ENCODE measurements at regions not wholly inside any gene's neighbourhood (a gene's known extent, or its start where the extent isn't known, plus 50 kb on each side); places are given as distances from the start of the nearest gene placed in this dataset.

- DNase-seq (ENCODE audit: low read depth) = peak; percentile 88
Observed at GRCh38 chr2:150624001-150624401, 136.5 kb upstream of the RND3 start.

DNA sequence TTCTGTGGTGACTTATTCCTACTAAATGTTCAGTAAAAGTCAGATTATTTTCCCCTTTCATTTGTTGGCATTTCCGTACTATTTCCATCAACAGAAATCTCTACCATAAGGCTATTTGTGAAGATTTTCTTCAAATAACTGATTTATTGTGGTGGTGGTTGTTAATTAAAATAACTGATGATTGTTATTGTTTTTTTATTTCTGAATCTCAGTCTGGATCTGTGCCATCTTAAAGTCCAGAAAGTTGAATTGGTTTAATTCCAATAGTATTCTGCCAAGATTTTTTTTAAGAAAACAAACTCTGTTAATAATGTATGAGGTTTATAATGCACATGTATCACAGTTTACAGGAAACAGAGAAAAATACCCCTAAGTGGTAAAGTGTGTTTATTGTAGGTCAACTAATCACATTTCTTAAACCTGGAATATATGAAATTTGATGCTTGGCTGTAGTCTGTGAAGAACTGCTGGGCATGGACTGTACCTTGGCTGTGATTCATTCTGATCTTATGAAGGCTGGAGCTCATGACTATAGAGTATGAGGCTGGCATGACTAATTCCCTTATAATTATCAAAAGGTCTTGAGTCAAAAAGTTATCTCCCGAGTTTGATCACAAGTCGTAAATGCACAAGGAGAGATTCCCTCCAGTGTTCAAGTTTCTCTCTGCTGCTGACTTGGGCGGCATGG, 134.2 kb upstream of the RND3 start:
- DNase-seq (ENCODE audit: low read depth) = peak; percentile 66

- DNase-seq (ENCODE audit: low read depth) = no peak
Observed at GRCh38 chr2:150620855-150621254, 133.4 kb upstream of the RND3 start.

DNA sequence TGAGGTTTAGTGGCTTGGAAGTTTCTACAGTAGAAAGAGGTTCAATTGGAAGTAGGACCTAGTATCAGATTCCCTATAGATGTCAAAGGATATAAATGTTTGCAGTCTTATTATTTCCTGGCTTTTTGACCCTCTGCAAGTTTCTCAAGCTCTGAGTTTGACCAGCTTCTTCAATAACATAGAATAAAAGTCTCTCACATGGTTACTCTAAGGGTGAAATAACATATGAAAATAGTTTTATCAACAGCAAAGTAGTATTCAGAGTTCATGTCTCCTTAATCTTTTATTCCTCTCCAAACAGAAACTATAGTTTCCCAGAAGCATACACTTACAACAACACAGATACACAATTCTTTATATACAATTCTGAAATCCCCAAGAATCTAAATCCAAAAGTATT, 132.9 kb upstream of the RND3 start:
- DNase-seq (ENCODE audit: low read depth) = no peak

DNA sequence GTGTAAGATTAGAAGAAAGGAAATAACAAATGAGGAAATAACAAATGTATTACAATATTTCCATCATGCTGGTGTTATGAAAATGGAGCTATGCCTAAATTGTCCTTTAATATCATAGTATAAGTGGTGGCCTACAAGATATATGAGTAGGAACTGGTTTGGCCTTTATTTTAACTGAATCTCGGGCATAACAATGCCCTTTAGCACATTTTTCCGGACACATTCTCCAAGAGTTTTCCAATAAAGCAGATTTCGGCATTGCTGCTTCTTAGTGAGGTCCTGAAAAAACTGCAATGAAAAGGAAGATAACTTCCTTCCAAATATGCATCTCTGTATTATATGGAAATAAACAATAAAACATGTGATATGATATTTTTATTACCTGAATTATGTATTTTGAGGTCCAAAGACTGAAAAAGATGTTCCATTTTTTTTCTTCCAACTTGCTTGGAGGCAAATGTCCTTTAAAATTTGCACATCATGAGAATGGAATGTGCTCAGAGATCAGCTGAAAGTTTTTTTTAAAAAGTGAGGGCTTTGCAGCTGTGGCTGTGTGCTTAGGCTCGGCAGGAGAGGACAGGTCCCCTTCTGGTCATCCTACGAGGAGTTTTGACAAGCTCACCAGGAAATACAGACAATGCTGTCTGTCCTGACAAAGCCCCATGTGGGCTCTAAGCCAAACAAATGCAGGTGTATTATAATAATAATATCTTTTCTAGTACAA, 132.3 kb upstream of the RND3 start:
- DNase-seq (ENCODE audit: low read depth) = peak; percentile 86

DNA sequence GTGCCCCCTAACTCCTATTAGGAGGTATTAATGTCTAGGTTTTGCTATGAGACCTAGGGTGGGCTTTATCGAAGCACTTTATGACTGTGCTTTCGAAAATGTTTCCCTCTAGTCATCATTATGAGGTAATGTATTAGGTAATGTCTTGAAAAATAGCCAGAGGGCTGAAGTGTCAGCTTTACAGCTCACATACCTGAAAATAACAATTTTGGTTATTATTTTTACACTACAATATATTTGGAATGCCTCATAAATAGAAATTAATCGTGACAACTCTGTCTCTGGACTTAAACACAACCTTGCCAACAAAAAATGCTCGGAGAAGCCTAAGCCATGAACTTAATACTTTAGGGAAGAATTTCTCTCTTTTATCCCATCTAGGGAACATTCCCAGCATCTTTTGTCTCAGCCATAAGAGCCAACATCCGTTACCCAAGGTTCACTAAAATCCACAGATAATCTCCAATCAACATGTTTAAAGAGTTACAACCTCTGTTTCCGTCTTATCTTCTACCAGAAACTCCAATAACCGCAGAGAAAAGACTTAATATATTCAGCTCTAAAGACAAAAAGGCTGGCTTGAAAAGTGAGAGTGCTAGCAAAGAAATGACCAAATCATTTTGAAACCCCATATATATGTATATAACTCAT, 130.9 kb upstream of the RND3 start:
- no peak for DNase-seq (ENCODE audit: low read depth)

DNA sequence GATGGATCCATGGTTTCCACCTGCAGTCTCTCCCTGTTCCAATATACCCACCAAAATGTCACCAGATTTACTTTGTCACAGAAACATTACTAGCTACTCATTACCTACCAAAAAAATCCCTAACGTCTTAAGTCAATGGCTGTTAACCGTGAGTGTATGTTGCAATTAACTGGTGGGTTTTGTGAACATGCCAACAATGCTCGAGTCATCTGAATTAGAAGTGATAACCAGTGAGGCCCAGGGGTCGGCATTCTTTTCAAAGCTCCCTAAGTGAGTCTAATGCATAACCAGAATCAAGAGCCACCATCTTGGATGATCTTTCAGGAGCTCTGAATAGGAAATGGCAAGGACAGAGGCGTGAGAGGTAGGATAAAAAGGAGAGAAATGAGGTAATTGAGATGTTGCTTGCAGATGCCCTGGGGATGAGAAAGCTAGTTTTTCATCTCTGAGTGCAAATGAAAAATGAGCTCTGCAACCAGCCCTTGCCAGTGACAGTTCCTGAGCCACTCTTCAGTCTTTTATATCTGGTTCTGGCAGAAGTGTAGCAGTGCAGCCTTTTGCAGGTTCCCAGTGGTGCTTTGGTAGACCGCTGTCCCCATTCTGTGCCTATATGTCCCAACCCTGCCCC, 130.0 kb upstream of the RND3 start:
- DNase-seq (ENCODE audit: low read depth) = no peak

DNA sequence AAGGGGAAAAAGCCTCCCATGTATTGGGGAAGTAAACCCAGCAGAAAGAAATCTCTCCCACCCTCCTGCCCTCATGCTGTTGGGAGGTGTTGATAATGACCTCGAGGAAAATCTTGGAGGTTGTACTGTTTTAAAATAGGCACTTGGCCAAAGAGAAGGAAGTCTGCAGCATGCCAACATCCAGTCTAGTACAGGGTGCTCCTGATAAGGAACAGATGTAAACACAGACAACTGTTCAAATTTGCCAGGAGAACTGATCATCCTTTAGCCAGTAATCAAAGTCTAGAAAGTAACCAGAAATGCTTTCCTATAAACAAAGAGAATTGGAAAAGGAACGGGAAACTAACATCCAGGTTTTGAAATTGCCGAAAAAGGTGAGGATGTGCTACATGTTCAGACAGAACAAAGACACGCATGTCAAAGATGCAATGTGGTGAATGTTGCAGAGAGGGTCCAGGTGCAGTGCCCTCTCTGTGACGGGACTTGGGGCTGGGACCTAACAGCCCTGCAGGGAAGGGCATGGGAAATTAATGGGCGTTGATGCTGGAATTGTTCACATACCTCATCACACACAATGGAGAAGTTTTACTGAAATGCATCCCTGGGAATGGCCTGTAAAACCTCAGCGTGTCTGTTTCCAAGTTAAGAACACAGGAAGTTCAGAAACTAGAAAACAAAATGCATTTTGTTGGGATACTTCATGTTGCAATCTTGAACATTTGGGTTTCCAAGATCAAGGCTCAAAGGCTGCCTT, 125.7 kb upstream of the RND3 start:
- DNase-seq (ENCODE audit: low read depth) = no peak

- DNase-seq (ENCODE audit: low read depth) = peak; percentile 71
Observed at GRCh38 chr2:150610670-150611279, 123.3 kb upstream of the RND3 start.

DNA sequence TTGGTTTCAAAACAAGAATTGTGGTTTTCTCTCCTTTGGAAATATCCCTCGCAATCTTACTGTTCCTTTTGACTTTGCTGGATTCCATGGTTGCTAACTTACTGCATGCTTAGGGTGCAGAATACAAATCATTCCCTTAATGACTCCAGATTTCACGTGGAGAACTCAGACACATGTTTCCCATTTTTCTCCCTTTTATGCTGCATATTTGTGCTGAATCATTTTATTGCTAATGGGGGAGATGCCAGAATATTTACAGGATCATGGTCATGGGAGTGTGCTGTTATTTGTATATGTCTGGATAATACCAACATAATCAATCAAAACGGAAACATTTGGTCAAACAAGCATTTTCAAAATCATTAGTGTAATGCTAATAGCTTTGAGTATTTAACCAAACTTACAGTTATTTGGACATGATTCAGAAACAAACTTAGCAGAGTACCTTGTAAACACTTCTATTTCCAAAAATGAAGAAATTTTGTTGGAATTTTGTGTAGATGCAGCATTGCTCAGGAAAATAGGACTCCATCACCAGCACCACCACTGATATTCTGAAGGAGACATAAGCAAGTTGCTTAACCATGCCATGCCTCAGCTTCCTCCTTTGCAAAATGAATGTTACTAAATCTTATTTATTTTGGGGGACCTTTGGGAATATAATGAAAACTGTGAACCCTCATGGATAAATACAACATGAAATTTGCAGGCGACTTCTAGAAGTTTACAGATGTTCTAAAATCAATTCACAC, 122.5 kb upstream of the RND3 start:
- DNase-seq (ENCODE audit: low read depth) = peak; percentile 44

GRCh38 chr2:150608341-150608740, 120.9 kb upstream of the RND3 start:
- DNase-seq (ENCODE audit: low read depth) = no peak

DNA sequence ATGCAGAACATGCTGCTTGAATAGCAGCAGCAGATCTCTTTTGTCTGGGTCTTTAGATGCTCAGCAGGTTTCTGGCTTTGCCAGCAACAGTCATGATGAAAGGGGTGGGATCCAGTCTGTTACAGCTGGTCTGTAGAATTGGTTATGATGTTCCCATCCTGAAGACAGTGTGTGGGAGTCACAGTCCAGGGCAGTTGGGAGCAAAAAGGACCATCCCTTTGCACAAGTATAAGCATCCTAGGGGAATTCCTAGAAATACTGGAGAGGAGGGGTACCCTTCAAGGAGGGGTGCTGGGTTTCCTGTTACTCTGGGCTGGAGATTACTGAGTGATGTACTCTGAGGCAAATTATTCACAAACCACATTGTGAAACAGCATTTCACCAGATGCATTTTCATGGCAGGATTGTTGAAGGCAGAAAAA, 119.9 kb upstream of the RND3 start:
- no peak for DNase-seq (ENCODE audit: low read depth)

DNA sequence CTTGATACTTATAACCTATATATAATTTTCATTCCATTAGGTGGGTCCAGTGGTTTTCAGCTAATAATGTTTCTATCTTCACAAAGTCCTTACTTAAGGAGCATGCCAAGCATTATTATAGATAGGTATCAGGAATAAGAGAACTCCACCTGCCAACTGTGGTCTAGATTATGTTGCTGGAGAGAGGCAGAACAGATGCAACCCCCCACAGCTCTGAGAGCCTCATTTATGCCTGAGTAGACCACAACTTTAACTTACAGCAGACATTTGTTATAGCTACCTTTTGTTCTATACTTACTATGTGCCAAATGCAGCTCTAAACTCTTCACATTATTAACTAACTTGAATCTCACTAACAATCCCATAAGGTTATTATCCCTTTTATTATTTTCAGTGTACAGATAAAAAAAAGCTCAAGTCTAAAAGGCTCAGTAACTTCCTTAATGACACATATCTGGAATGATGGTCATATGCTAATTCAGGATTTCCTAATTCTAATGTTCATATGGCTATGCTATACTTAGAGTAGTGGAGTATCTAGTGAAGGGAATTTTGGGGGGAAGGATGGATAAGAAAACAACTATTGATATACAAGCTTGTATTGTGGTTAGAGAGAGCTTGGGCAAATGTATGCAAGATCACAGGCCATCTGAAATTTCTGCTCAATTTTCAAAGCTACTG, 119.1 kb upstream of the RND3 start:
- no peak for DNase-seq (ENCODE audit: low read depth)

- DNase-seq (ENCODE audit: low read depth) = no peak
Observed at GRCh38 chr2:150605664-150606063, 118.2 kb upstream of the RND3 start.

DNA sequence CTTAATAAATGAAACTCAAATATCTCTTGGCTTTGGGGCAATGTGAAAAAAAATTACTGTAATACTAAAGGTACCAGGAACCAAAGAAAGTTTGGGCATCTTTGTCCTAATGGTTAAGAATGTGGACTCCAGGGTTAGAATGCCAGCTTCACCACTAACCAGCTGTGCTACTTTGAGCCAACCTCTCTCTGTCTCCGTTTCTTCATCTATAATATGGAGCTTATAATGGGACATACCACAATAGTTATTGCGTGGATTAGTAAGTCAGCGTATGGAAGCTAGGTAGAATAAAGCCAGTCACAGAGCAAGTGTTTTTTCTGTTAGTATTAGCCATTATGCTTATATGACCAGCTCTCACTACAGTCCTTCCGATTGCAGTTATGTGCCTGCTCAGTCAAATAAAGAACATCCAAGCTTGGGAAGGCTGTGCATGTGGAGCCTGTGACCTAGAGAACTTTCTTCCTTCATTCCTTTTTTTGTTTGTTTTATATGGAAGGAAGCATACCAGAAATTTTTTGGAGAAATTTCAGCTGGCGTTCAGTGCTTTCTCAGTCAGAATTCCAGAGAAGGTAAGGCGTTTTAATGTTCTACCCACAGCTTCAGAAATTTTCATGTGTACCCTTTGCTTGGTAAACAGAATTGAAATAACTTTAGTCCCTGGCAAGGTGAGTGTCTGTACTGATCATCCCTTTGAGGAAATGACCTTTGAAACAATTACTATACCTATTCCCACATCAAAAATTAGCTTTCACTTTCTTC, 114.0 kb upstream of the RND3 start:
- no peak for DNase-seq (ENCODE audit: low read depth)

DNA sequence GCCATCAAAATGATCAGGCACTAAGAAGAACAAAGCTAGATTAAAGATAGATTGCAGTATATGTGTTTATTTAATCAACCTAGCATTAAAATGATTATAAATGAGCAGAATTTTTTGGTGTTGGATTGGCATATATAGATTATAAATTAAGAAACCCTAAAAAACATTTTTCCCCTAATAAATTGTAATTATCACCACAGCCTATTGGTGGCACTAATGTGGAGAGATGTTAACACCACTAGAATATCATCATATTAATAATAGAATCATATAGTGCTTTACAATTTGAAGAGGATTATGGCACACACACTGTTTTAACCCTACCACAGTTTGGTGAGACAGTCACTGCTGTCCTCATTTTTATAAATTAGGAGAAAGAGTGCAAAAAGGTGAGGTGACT, 112.4 kb upstream of the RND3 start:
- DNase-seq (ENCODE audit: low read depth) = no peak

- DNase-seq (ENCODE audit: low read depth) = no peak
Observed at GRCh38 chr2:150598383-150598782, 110.9 kb upstream of the RND3 start.

- DNase-seq (ENCODE audit: low read depth) = peak; percentile 75
Observed at GRCh38 chr2:150595803-150596470, 108.5 kb upstream of the RND3 start.

All from myocyte (in vitro differentiated cells).